Hepatocyte (in vitro differentiated cells): ENCODE measurements at regions not wholly inside any gene's neighbourhood (a gene's known extent, or its start where the extent isn't known, plus 50 kb on each side); places are given as distances from the start of the nearest gene placed in this dataset.
"Not testable (repeated sequence)": the region's sequence is repeated elsewhere in the genome, so short reads cannot be mapped to it uniquely, and the experiment has no call there.

ENCODE experiments used
- CTCF ChIP-seq: fragments of 200-600 bp; sonication (generic); IDR thresholded peaks from 2 replicates; pipeline ENCODE4 v1.5.1; 2016; ENCODE audit warnings: antibody characterized with exemption, mild to moderate bottlenecking; ENCODE audit not compliant: poor library complexity
- EZH2 ChIP-seq: fragments of 200-600 bp; sonication (generic); IDR thresholded peaks from 2 replicates; pipeline ENCODE4 v1.6.1; 2016; ENCODE audit warnings: antibody characterized with exemption, mild to moderate bottlenecking, borderline replicate concordance
- EZH2phosphoT487 ChIP-seq: fragments of 200-600 bp; sonication (generic); IDR thresholded peaks from one replicate; pipeline ENCODE4 v1.6.1; 2018; ENCODE audit warnings: antibody characterized with exemption, mild to moderate bottlenecking, low read depth, moderate library complexity; ENCODE audit not compliant: unreplicated experiment, severe bottlenecking

DNA sequence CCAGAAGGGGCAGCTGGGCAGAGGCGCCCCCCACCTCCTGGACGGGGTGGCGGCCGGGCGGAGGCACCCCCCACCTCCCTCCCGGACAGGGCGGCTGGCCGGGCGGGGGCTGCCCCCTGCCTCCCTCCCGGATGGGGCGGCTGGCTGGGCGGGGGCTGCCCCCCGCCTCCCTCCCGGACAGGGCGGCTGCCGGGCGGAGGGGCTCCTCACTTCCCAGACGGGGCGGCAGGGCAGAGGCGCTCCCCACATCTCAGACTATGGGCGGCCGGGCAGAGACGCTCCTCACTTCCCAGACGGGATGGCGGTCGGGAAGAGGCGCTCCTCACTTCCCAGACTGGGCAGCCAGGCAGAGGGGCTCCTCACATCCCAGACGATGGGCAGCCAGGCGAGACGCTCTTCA is 93.0 kb downstream of the TMEM168 start:
- TF ChIP-seq EZH2phosphoT487, CTCF, EZH2: not testable (repeated sequence)
